Epithelial cell of esophagus (primary cell): ENCODE measurements at regions not wholly inside any gene's neighbourhood (a gene's known extent, or its start where the extent isn't known, plus 50 kb on each side); places are given as distances from the start of the nearest gene placed in this dataset.

Experiments used
- DNase-seq: peaks from one replicate; pipeline ENCODE4 v3.0.0; 2010; ENCODE audit warnings: low read depth
- H3K4me3 ChIP-seq: 2 replicates; pipeline ENCODE4 v1.5.1; 2011; ENCODE audit warnings: mild to moderate bottlenecking, low read length, control low read depth
- TF ChIP-seq, protein P1 (sequence below): IDR thresholded peaks from 2 replicates; pipeline ENCODE4 v1.5.1; 2011; ENCODE audit warnings: low read depth, mild to moderate bottlenecking, low read length, control low read depth, inconsistent platforms; ENCODE audit not compliant: insufficient read depth; ENCODE audit errors: missing control alignments

DNA sequence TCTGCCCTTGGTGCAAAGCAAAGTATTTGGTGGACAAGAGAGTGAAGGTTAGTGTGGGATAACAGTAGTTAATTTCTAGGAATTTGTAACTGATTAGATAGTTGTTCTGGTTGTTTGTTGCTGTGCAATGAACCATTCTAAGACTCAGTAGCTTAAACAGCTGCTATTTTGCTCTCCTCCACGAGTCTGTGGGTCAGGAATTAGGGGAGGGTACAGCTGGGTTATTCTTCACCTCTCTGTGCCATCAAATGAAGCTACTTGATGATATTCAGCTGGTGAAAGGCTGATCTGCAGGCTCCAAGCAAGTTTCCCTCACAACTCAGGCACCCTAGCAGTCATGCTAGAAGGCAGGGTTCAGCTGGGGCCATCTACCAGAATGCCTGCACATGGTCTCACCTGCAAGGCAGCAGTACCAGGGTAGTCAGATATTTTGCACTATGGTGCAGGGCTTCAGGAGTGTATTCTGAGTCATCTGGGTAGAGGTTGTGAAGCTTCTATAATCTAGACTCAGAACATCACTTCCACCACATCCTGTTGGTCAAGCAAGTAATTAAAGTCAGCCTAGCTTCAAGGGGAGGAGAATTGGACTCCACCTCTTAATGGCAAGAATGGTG is 159.5 kb upstream of the SLC28A3 start:
- TF ChIP-seq, protein P1, sequence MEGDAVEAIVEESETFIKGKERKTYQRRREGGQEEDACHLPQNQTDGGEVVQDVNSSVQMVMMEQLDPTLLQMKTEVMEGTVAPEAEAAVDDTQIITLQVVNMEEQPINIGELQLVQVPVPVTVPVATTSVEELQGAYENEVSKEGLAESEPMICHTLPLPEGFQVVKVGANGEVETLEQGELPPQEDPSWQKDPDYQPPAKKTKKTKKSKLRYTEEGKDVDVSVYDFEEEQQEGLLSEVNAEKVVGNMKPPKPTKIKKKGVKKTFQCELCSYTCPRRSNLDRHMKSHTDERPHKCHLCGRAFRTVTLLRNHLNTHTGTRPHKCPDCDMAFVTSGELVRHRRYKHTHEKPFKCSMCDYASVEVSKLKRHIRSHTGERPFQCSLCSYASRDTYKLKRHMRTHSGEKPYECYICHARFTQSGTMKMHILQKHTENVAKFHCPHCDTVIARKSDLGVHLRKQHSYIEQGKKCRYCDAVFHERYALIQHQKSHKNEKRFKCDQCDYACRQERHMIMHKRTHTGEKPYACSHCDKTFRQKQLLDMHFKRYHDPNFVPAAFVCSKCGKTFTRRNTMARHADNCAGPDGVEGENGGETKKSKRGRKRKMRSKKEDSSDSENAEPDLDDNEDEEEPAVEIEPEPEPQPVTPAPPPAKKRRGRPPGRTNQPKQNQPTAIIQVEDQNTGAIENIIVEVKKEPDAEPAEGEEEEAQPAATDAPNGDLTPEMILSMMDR: no peak
- H3K4me3 ChIP-seq: no peak overlapping the region
- no peak for DNase-seq

DNA sequence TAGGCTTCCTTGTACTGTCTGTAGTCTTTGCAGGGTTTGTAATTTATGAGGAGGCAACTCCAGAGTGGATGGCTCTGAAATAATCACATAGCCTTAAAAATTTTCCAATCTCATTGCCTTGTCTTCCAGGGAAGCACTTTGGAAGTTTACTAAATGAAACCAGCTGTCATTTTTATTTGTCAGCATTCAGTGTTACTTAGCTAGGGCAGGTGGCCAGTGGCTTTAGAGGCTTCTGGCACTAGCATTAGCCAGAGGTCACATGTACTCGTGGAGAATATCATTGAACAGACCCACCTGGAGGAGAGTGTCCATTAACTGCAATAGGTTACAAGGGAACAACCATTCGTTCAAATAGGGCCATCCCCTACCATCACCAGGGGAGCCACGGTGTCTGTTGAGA is 160.3 kb upstream of the SLC28A3 start:
- no peak for DNase-seq
- TF ChIP-seq, protein P1: no peak
- no peak overlapping the region for H3K4me3 ChIP-seq

DNA sequence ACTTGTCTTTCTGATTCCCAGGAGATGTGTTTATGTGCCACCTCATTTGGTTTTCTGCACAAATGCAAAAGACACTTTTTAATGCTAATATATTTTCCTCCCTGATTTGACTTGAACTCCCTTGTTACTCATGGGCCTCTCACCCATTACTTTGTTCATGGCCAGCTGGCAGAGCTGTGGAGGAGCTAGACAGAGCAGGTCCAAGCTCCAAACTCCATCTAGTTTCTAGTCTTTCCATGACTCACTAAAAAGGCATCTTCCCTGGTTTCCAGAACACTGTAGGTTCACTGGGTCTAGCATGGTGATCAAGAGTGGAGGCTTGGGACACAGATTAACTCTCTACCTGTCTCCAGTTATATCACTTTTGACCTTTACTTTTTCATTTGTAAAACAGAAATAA is 161.0 kb upstream of the SLC28A3 start:
- DNase-seq: peak; percentile 47
- no peak overlapping the region for H3K4me3 ChIP-seq
- TF ChIP-seq, protein P1: no peak

DNA sequence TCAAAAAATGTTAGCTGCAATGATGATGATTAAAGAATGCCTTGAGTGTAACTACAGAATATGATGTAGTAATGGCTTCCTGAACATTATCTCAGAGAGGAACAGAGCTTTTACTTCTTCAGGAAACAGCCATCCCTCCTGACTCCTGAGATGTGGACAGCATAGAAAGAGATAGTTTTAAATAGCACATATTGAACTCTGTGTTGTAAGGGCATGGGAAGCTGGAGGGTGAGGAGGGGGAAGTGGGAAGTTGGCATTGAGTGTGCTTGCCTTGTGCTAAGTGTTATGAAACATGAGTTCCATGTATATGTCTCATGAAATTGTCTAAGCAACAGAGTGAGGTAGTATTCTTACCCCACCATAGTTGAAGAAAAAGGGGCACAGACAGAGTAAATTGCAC is 161.5 kb upstream of the SLC28A3 start:
- DNase-seq: no peak
- TF ChIP-seq, protein P1: no peak
- no peak overlapping the region for H3K4me3 ChIP-seq

DNA sequence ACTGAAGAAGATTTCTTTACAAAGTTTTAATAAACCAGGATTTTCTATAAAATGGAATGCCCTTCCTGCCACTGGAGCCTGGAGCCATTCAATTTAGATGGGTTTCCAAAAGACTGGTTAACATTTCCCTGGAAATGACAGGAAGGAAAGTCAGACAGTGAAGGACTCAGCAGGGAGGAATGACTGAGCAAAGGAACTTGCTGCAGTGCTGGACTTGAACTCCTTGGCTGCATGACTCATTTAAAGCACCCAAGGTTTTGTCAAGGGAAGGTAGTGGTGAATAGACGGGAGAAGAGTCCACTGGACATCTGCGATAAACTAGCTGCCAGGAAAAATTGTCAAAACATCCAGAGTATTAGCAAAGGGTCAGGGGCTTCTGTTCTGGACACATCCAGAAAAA is 163.8 kb upstream of the SLC28A3 start:
- H3K4me3 ChIP-seq: no peak overlapping the region
- peak; percentile 76 for DNase-seq
- TF ChIP-seq, protein P1: no peak

DNA sequence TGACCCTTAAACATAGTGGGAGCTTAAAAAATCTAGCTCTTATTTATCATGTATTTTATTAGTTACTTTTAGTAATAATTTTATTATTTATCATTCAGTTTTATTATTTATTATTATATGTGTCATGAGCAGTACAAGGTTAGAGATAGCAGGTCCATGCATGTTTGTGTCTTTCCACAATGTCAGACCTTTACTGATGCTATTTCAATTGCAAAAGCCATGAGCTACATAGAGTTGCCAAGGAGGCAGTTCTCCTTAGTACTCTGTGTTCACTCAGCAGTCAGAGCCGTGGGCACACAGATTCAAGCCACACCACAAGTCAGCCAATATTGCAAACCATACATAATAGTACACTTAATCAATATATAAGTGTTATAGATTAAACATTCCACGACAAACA is 157.9 kb upstream of the NTRK2 start:
- peak; percentile 61 for DNase-seq
- H3K4me3 ChIP-seq: no peak overlapping the region
- TF ChIP-seq, protein P1: no peak

DNA sequence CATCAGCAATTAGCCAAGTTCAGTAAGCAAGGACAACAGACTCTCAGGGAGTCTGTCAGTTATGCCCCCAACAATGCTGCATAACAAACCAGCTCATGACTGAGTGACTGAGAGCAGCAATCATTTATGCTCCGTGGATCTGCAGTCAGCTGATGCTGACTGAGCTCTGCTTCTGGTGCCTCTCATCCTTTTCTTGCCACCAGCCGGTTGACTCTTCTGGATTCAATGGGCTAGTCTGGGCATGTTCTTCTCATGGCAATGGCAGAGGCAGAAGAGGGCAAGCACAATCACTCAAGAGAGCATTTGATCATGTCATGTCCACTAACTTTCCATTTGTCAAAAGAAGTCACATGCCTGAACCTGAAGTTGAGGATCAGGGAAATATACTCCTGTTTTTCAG is 157.0 kb upstream of the NTRK2 start:
- peak; percentile 87 for DNase-seq
- no peak overlapping the region for H3K4me3 ChIP-seq
- TF ChIP-seq, protein P1: no peak
